Kidney capillary endothelial cell (primary cell): ENCODE measurements at regions not wholly inside any gene's neighbourhood (a gene's known extent, or its start where the extent isn't known, plus 50 kb on each side); places are given as distances from the start of the nearest gene placed in this dataset.

ENCODE experiments used
- DNase-seq: peaks from one replicate; pipeline ENCODE4 v3.0.0-alpha.2; 2018; ENCODE audit warnings: low spot score

DNA sequence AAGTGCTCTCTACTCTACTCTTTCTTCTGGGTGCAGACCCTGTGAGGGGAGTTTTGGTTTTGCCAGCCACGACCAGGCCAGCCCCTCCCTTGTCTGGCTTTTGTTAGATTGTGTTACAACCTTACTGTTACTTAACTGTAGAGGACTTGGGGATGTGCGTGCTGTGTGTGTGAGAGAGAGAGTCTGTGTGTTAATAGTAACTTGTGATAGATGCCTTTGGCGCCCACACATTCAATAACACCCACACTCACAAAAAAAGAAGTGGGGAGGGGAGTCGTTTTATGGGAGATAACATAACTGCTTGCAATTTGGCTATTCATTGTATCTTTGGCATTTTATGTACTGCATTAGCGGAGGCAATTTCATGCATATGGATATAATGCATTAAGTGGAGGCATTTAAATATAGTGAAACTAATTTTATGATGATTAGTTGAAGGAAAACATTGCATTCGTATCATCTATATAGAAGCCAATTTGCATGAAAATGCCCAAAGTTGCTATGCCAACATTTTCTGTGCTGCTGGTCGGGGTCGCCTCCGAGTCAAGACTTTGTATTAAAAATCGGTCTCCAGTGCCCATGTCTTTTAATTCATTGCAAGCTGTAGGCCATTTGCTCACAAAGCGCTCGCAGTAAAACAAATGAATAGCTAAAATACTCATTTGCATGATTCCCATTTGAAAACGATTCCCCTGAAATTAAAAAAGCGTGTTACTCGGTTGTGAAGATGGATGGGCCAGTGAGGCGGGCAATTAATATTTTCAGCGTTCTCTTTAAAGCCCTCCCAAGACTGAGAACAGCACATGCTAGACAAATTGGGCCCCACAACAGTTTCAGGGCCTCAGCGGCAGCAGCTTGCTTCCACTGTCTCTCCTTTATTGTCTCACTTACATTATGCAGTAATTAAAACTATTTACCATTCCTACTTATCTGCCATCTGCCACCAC lies 158.5 kb upstream of the SMAD3 start:
- DNase-seq: no peak

DNA sequence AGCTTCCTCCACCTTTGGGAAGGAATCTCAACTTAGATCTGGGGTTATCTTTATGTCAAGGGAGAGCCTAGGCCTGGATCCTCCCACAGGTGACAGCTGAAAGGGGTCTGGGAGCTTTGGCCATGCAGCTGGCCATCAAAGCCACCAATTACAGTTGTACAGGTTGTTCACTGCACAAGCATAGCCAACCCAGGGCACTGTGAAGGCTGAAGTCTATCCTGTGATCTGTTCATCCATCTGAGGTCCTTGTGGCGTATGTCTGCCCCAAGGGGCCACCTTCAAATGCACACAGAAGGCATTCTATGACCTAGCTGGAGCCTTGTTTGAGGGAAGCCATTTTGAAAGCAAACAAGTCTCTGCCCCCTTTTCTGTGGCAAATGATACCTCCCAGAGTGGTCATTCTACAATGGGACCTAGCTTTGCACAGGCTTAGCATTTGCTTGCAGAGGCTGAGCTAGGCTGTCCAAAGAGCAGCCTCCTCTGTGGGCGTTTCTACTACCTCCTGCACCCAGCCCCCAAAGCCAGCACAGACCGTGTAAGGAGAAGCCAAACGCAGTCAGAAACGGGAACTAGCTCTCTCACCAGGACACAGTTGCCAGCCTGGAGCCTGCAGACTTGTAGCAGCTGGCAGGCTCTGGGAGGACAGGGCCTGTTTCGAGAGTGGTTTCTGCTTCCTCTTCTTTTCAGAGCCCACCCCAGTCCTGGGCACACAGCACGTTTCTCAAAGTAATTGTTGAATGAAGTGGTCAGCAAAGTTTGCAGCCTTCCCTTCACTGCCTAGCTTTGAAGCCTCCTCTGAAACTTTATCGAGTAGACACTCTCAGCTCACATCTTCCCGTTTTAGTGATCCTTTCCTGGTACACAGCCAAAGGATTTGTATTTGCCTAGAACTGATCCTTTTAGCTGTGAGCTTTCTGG lies 157.3 kb upstream of the SMAD3 start:
- no peak for DNase-seq

DNA sequence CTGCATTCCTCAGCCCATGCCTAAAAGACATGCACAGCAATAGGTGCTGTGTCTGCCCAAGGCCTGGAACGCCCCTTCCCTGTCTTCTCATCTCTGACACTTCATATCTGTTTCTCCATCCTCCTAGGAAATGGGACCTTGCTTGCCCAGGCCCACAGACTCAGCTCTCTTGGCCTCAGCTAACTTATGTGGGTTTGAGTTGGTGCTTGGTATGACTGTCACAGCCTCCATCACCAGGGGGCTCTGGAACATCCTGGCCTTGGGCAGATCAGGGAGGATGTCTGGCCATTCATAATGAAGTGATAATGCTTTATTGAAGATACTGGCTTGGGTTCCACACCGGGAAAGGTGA lies 156.7 kb upstream of the SMAD3 start:
- no peak for DNase-seq

DNA sequence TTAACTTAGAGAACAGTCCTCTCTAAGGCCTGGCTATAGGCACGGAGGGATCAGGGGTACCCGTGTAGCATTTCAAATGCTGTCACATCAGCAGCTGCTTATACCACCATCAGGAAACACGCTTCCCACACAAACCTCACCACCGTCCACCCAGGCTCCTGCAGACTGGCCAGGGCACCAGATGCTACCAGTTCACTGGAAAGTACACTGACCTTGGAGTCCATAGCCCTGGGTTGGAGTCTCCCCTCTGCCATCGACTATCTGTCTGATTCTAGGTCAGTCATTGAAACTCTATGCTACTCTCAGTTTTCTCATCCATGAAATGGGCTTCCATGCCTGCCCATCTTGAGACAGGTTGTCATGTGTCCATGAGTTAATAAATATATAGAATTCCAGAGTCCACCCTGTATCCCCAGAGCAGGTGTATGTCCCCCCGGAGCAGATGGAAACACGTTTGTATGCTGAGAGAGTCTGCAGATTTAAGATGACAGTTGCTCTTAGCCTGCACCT lies 156.0 kb upstream of the SMAD3 start:
- no peak for DNase-seq

DNA sequence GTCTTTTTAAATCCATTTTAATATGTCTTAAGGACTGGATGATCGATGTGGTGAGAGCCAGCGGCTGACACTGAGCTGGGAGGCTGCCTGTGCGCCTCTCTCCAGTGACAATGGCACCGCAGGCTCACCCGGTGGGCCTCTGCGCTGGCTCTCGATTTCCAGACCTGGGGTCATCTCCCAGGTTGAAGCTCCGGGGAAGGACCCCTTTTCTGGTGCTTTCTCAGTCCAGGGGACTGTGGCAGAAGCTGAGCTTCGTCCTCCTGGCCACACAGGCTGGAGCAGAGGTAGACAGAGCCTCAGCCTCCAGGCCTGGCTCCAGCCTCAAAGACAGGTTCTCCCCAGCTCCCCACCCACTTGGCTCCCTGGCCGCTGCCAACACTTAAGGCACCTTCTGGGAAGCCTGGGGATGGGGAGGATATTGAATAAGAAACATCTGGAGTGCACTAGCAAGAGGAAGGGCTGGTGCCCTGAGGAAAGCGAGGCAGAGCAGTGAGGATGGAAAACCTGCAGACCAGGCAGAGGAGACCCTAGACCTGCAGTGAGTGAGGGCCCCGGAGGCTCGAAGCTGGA lies 154.2 kb upstream of the SMAD3 start:
- no peak for DNase-seq

DNA sequence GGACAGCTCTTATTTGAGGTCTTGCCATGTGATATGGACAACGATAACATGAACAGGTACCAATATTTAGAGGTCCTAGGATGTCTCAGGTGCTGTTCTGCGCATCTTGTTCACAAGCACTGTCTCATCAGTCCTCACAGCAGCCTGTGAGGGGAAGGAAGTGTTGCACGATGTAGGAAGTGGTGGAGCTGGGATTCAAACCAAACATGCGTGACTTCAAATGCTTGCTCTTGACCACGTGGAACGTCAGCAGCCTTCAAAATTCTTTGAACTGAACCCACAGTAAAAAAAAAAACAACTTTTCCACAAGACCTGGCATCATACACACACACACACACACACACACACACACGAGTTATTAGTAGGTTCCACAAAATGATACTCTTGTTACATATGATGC lies 153.4 kb upstream of the SMAD3 start:
- no peak for DNase-seq

DNA sequence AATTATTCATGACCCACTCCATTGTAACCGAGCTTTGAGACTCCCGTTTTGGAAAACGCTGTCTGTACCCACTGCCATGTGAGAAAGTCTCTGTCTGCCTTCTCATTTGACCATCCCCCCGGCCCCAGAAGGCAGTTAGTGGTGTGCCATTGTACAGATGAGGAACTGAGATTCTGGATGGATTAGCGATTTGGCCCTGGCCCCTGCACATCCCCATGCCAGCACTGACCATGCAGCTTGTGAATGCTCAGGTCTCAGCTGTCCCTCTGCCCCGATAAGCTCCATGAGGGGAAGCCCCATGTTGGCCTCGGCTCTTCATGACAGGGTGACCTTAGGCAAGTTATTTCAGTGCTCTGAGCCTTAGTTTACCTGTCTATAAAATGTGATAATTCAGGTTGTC lies 153.0 kb upstream of the SMAD3 start:
- no peak for DNase-seq

DNA sequence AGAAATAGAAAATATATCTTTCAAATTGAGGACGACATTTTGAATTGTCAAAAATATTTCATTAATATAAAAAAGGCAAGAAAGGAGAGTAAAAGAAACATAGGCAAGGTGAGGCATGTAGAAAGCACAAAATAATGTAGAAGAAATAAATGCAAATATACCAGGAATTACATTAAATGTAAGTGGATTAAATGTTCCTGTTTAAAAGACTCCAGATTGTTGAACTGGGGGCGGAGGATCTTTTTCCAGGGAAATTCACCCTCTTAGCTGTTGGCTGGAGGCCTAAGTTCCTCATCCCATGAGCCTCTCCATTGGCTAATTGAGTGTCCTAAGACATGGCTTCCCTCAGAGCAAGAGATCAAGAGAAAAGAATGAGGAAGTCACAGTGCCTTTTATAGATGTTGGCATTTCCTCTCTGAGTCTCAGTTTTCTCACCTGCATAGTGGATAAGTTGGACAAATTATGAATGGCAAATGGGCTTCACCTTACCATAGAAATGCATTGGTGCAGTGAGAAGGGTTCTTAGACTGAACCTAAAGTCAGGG lies 147.4 kb upstream of the SMAD3 start:
- DNase-seq: no peak

DNA sequence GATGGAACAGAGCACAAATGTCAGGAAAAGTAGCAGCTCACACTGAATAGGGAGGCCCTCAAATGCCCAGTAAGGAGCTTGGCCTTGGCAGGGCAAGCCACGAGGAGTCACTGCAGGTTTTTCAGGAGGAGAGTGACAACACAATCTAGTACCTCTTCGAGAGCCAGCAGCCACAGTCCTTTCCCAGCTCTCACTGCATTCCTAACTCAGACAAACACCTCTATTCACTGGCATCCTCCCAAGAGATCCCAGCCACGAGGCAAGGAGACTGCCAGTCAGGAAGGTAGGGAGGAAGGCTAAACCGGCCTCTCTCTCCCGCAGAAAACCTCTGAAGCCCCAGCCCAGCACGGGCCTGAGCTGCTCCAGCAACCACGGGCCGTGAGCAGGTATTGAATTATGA lies 146.0 kb upstream of the SMAD3 start:
- DNase-seq: no peak

DNA sequence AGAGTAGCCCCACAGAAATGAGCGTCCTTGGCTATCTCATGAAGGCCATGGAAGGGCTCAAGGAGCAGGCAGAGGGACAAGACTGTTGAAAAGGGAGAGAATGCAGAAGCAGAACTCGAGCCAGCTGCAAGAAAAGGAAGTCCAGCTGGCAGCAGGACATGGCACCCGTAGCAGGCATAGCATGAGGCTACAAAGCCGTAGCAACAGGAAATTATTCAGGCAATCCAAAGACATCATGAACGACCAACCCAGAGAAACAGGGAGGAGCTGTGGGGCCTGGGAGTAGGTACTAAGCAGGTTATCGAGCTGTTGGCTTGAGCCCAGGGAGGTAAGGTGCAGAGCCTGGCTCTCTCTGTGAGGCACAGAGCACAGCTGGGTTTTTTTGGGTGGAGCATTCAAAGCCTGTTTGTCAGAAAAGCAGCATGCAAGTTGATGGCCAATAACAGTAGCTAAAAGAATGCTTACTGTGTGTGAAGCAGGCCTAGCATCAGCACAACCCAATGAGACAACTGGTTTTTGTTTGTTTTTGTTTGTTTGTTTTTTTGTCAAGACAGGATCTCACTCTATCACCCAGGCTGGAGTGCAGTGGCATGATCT lies 144.0 kb upstream of the SMAD3 start:
- DNase-seq: no peak

DNA sequence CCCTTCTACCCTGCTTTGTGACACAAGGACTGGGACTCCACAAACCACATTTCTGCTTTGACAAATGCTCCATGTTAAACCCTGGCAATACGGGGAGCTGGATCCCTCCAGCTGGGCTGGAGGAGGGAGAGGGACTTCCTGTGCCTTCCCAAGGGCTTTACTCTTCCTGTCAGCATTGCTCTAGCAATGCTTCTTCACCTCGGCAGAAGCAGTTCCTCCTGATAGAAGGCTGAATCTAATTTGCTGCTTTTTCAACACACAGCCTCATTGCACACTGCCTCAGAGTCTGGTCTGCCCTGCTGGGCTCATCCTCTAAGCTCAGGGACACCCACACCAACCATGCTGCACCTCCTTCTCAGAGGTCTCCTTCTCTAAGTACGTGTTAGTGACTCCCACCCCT lies 142.8 kb upstream of the SMAD3 start:
- DNase-seq: no peak

DNA sequence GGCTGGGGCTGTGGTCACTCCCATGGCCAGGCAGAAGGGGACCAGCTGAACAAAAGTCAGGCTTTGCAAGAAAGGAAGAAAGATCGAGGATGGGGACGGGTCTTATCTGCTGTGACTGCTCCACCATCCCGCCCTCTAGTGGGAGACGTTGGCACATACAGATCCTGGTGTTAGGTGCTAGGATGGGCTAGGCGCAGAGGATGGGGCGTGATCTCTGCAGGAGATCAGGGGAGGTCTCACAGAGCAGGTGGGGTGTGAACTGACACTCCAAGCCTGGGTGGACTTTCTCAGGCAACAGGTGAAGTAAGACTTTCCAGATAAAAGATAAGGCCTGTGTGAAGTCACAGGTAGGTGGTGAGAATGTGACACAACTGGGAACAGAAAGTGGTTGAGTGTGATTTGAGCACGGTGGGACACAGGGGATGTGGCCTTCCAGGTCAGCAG lies 141.9 kb upstream of the SMAD3 start:
- DNase-seq: no peak

DNA sequence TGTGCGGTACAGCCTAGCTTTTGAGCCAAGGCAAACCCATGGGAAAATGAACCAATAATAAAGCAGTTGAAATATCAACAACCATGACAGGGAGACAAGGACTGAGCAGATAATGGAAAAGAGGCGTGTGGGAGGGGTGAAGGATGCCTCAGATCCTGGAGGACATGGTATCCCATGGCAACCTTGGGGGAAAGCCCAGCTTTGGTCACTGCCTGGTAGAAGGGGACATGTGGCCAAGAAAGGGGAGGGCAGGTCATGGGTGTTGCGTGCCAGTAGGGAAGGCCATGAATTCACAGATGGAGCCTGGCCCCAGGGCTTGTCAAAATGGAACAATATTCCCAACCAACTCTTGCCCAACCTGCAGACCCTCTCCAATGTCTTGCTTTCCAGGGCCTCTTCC lies 140.5 kb upstream of the SMAD3 start:
- no peak for DNase-seq

DNA sequence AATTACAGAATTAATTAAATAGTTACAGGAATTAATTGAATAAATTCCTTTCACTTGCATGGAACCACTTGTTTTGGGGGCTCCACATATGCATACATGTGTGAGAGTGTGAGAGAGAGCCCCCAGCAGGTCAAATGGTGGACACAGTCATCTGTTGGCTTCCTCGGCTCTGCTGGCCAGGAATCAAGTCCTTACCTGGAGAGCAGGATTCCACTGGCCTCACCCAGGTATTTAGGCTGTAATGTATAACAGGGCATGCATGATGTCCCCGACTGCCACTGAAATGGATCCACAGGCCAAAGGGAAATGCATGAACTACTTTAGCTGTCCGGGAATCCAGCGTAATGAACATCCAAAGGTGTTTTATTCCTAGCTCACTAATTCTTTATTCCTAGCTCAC lies 139.7 kb upstream of the SMAD3 start:
- no peak for DNase-seq

DNA sequence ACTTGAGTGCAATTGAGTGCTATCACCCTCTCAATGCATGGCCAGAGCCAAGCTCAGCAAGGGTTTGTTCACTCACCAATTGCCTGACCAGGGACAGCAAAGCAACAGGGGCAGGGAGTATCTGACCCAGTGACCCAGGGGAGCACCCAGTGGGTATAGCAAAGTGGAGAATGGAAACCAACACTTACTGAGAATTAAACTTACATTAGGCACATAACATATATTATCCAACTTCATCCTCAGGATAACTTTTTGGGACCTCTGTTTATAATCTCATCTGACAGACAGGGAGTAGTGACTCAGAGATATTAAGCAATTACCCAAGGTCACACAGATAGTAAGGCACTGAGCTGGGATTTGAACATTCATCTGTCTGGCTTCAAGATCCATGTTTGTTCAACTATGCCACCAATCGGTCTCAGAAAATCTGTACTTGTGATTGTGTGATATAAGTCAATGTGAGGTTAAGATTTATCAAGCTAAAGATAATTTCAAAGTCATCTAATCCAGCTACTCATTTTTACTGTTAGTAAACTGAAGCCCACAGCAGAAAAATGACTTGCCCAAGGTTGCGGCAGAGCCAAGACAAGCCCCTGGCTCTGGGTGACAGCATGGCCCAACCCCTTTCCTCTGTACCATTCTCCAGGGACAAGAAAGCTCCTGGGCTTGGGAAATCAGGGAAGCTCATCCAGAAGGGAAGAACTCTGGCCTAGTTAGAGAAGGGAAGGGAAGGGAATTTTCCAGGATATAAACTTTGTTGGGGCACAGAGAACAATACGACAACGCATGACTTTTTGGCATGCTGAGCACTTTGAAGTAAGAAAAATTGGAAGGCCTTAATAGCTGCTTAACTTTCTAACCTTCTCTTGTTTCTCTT lies 138.0 kb upstream of the SMAD3 start:
- DNase-seq: no peak

DNA sequence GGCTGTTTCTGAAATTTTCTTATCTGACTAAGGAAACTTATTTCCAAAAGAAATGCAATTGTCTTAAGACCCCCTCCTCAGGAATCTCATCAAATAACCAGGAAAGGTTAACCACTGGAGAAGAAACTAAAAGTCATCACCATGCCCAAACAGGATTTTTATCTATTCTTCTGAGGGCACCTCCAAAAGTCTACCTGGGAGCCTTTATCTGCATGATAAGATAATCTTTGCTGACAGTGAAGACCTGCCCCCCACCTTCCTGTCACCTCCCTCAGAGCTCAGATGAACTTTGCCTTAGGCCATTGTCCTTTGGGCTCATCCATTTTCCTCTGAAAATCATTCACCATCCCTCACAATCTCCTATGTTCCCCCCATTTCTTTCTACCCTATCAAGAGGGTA lies 137.3 kb upstream of the SMAD3 start:
- no peak for DNase-seq

DNA sequence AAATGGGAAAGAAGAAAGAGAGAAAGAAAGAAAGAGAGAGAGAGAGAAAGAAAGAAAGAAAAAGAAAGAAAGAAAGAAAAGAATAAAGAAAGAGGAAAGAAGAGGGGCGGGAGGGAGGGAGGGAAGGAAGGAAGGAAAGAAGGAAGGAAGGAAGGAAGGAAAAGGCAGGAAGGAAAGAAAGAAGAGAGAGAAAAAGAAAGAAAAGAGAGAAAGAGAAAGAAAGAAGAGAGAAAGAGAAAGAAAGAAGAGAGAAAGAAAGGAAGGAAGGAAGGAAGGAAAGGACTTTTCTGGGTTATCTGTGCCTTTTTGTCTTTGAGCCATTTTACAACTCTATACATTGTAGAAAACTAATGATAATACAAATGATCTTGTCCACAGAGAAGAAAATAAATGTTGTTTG lies 136.6 kb upstream of the SMAD3 start:
- no peak for DNase-seq

DNA sequence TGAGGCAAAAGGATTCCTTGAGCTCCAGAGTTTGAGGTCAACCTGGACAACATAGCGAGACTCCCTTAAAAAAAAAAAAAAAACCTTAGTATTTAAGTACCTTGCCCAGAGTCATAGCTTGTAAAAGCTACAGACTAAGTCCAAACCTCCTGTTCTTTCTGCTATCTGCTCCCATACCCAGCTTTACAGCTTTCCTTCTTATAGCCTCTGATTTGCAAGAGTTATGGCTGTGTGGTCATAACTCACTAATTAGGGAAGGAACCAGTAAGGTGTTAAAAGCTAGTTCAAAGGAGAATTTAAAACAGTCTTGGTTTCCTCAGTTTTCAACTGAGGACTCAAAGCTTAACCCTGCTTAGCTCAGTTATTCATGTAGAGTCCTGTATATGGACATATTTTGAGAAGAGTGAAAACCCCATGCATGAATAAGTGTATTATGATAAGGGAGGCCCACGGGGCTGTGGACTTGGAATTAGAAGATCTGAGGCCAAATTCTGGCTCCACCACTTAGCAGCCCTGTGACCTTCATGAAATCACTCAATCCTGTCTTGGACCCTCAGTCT lies 135.5 kb upstream of the SMAD3 start:
- DNase-seq: no peak

DNA sequence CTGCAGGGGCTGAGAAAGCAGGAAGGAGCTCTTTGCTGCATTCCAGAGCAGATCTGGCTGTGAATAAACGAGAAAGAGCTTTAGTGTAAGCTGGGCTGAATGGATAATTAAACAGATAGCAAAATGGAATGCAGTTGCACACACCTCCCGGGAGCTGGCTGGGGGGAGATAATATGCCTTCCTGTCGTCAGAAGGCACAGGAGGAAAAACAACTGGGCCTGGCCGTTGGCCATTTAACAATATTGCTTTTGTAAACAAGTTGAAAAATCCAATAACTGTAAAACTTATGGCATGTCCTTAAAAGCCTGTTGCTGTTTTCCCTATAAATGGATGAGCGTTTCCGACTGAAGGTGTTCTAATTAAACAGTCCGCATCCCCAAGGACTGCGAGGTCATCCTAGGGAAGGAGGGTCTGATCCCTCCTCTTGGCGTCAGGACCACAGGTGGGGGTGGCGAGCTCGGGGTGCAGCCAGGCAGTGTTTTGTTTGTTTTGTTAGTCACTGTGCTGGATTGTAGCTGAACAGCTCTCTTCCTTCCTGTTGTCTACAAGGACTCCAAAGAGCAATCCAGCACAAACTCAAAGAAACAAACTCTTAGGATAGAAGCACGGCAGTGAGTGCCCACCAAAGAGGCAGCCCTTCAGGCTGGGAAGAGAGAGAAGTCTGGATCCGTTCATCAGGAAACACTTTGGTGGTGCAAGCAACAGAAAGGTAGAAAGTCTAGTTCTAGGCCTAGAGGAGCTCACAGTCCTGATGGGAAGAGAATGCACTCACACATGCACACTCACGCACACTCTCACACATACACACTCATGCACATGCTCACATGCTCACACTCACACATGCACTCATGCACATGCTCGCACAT lies 133.4 kb upstream of the SMAD3 start:
- peak; percentile 65 for DNase-seq

DNA sequence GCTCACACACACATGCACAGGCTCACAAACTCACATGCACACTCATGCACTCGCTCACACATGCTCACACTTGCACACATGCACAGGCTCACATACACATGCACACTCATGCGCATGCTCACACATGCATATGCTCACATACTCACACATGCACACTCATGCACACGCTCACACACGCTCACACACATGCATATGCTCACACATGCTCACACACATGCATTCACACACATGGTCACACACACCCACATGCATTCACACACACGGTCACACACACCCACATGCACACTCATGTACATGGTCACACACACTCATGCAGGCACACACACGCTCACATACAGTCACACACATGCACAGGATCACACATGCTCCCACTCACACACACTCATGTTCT lies 132.8 kb upstream of the SMAD3 start:
- no peak for DNase-seq
